ENCODE measurements at regions not wholly inside any gene's neighbourhood (a gene's known extent, or its start where the extent isn't known, plus 50 kb on each side); places are given as distances from the start of the nearest gene placed in this dataset.

DNA sequence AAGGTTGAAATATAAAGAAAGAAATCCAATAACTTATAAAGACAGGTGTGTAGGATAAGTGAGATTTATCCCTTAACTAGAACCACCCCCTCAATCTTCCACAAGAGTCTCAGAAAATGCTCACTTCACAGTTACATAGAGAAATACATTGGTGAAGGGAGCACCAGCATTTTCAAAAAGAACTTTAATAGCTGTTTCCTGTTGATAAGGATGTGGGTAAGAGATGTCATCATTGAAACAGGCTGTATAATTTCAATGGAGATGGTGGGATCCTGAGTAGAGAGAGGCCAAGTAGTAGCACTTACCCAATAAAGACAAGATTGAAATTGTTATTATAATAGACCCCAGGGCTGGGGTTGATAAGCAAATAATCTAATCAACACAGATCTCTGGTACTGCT is 162.2 kb upstream of the TACR1 start:
- no peak for DNase-seq
- no peaks in the 10 kb centered on the region for H3K4me1 ChIP-seq
- intact Hi-C loops (cut with DNase I; ENCODE audit: low total_unique reads), result no loop called here

DNA sequence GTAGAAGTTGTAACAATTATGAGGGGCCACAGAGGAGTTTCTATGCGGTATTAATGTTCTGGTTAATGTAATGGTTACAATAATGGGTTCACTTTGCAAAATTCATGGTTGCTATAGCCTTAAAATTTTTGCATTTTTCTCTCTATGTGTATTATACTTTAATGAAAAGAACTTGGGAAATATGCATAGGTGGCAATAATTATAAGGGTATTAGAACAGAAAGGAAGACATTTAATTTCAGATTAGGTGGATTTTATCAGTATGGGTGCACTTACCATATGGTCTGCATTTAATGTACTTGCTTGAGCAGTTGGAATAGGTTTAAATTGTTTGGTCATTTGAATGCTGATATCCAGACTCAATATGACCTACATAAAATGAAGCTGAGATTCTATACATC is 161.6 kb upstream of the TACR1 start:
- WGBS, 5 donors, result 55 to 77% (median 61%) methylated on average over 1 of the region's 1 CpG
- no peak overlapping the region for H3K27ac ChIP-seq
- intact Hi-C loops (cut with DNase I; ENCODE audit: low total_unique reads), result no loop called here

More for the DNA sequence above, 162.2 kb upstream of the TACR1 start:
- H3K27me3 ChIP-seq (replicated peaks in 1 of 7), result no peaks in the 10 kb centered on the region
- no peak for TF ChIP-seq POLR2AphosphoS5 (IDR thresholded peaks at IDR 0.05)
- TF ChIP-seq, protein P1, sequence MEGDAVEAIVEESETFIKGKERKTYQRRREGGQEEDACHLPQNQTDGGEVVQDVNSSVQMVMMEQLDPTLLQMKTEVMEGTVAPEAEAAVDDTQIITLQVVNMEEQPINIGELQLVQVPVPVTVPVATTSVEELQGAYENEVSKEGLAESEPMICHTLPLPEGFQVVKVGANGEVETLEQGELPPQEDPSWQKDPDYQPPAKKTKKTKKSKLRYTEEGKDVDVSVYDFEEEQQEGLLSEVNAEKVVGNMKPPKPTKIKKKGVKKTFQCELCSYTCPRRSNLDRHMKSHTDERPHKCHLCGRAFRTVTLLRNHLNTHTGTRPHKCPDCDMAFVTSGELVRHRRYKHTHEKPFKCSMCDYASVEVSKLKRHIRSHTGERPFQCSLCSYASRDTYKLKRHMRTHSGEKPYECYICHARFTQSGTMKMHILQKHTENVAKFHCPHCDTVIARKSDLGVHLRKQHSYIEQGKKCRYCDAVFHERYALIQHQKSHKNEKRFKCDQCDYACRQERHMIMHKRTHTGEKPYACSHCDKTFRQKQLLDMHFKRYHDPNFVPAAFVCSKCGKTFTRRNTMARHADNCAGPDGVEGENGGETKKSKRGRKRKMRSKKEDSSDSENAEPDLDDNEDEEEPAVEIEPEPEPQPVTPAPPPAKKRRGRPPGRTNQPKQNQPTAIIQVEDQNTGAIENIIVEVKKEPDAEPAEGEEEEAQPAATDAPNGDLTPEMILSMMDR (IDR thresholded peaks at IDR 0.05 in 8 of 11, conservative IDR thresholded peaks at IDR 0.05 in 3 of 11), result no peak
- no peak for TF ChIP-seq POLR2A (IDR thresholded peaks at IDR 0.05)
- no peak overlapping the region for H3K27ac ChIP-seq
- peaks cover 0 to 7% (median 0%) of the 10 kb centered on the region in 8 donors for H3K9me3 ChIP-seq
- no peaks in the 10 kb centered on the region for H3K36me3 ChIP-seq
- H3K4me3 ChIP-seq, result no peak overlapping the region

DNA sequence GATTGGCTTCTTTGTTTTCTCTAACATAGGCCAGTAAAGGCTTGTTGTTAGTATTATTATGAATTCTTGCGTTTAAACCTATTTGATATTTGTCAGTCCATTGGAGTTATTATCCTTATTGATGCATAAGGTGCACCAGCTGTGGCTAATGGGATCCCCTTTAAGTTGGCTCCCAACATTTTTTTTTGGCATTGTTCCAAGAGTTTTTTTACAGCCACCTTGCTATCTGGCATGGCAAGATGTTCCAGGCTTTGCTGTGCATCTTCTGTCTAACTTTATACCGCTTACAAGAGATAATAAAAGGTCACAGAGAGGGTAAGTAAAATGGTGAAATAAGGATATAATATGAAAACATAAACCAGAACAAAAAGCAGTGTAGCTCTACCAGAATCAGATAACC is 157.5 kb upstream of the TACR1 start:
- Histone ChIP-seq H3K27me3 (replicated peaks in 1 of 7) (no peaks in the 10 kb centered on the region), H3K4me3 (no peak overlapping the region), H3K27ac (no peak overlapping the region), H3K9me3 (peaks cover 0 to 5% (median 0%) of the 10 kb centered on the region in 8 donors), H3K36me3 (no peaks in the 10 kb centered on the region), H3K4me1 (no peaks in the 10 kb centered on the region)
- 48 to 94% (median 56%) methylated on average over 2 of the region's 2 CpGs for WGBS, 5 donors
- no peak for TF ChIP-seq POLR2A (IDR thresholded peaks at IDR 0.05)
- TF ChIP-seq, protein P1 (IDR thresholded peaks at IDR 0.05 in 8 of 11, conservative IDR thresholded peaks at IDR 0.05 in 3 of 11), result no peak
- no peak for TF ChIP-seq POLR2AphosphoS5 (IDR thresholded peaks at IDR 0.05)
- no peak for DNase-seq
- intact Hi-C loops (cut with DNase I; ENCODE audit: low total_unique reads), result no loop called here

More for the DNA sequence above, 161.6 kb upstream of the TACR1 start:
- no peaks in the 10 kb centered on the region for H3K36me3 ChIP-seq
- TF ChIP-seq POLR2A (IDR thresholded peaks at IDR 0.05), result no peak
- no peak for DNase-seq
- H3K4me3 ChIP-seq, result no peak overlapping the region
- H3K4me1 ChIP-seq, result no peaks in the 10 kb centered on the region
- H3K27me3 ChIP-seq (replicated peaks in 1 of 7), result no peaks in the 10 kb centered on the region
- peaks cover 0 to 5% (median 0%) of the 10 kb centered on the region in 8 donors for H3K9me3 ChIP-seq

DNA sequence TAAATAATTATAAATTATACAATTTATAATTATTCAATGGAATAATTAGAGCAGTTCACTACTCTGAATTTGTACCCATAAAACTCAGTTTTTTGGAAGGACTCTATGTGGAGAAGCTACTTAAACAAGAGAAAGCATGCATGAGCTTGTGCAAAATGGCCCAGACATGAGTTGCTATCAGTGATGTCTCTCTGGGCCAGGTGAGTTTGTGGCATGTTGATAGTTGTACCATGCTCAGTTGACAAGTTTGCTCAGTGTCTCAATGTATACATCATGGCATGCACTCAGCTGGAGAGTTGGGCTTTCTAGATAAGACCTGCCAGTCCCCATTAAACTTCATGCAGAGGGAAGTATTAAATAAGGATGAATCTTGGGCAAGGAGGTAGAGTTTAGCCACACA is 153.8 kb upstream of the TACR1 start:
- H3K4me1 ChIP-seq, result no peaks in the 10 kb centered on the region
- intact Hi-C loops (cut with DNase I; ENCODE audit: low total_unique reads), result no loop called here
- TF ChIP-seq POLR2AphosphoS5 (IDR thresholded peaks at IDR 0.05) (no peak), POLR2A (IDR thresholded peaks at IDR 0.05) (no peak)
- TF ChIP-seq, protein P1 (IDR thresholded peaks at IDR 0.05 in 8 of 11, conservative IDR thresholded peaks at IDR 0.05 in 3 of 11), result no peak
- no peaks in the 10 kb centered on the region for H3K36me3 ChIP-seq
- no peaks in the 10 kb centered on the region for H3K27me3 ChIP-seq (replicated peaks in 1 of 7)
- no peak for DNase-seq
- no peak overlapping the region for H3K27ac ChIP-seq
- no peaks in the 10 kb centered on the region for H3K9me3 ChIP-seq
- H3K4me3 ChIP-seq, result no peak overlapping the region

DNA sequence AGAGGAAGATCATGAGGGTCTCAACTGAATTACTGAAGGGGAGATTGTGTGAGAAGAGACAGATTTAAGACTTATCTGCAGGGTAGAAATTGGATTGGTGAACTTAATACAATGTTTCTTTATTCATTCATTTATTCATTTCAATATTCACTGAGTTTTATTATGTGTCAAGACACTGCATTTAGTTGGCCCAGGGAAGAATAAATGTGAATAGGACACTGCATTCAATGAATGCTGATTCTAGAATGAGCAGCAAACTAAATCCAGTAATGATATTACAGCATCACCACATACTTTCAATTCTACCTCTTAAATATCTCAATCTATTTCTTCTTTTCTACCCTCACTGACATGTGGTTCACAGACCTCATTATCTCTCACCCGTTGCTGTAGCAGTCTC is 149.0 kb upstream of the TACR1 start:
- Histone ChIP-seq H3K27me3 (replicated peaks in 1 of 7) (no peaks in the 10 kb centered on the region), H3K4me3 (no peak overlapping the region), H3K36me3 (no peaks in the 10 kb centered on the region), H3K9me3 (no peaks in the 10 kb centered on the region), H3K4me1 (no peaks in the 10 kb centered on the region), H3K27ac (no peak overlapping the region)
- 82 to 93% (median 87%) methylated on average over 1 of the region's 1 CpG for WGBS, 5 donors
- DNase-seq, result no peak
- no peak for TF ChIP-seq POLR2A (IDR thresholded peaks at IDR 0.05)
- no peak for TF ChIP-seq POLR2AphosphoS5 (IDR thresholded peaks at IDR 0.05)
- TF ChIP-seq, protein P1 (IDR thresholded peaks at IDR 0.05 in 8 of 11, conservative IDR thresholded peaks at IDR 0.05 in 3 of 11), result no peak
- intact Hi-C loops (cut with DNase I; ENCODE audit: low total_unique reads), result no loop called here

Measured in spleen (tissue), 11 donors.